ENCODE measurements at regions not wholly inside any gene's neighbourhood (a gene's known extent, or its start where the extent isn't known, plus 50 kb on each side); places are given as distances from the start of the nearest gene placed in this dataset.

GRCh38 chr11:80562523-80563125 lies 1121.8 kb upstream of the TENM4 start:
- Mint-ChIP-seq H3K27me3 (ENCODE audit: low read depth) (no peaks in the 10 kb centered on the region), H3K36me3 (ENCODE audit: low read depth) (no peaks in the 10 kb centered on the region), H3K4me3 (no peak overlapping the region), H3K27ac (ENCODE audit: unreplicated experiment) (no peak overlapping the region), H3K4me1 (peaks cover 5% of the 10 kb centered on the region), H3K9me3 (no peaks in the 10 kb centered on the region)
- DNase-seq (ENCODE audit: low read depth, low spot score) = no peak
- TF ChIP-seq, protein P1, sequence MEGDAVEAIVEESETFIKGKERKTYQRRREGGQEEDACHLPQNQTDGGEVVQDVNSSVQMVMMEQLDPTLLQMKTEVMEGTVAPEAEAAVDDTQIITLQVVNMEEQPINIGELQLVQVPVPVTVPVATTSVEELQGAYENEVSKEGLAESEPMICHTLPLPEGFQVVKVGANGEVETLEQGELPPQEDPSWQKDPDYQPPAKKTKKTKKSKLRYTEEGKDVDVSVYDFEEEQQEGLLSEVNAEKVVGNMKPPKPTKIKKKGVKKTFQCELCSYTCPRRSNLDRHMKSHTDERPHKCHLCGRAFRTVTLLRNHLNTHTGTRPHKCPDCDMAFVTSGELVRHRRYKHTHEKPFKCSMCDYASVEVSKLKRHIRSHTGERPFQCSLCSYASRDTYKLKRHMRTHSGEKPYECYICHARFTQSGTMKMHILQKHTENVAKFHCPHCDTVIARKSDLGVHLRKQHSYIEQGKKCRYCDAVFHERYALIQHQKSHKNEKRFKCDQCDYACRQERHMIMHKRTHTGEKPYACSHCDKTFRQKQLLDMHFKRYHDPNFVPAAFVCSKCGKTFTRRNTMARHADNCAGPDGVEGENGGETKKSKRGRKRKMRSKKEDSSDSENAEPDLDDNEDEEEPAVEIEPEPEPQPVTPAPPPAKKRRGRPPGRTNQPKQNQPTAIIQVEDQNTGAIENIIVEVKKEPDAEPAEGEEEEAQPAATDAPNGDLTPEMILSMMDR (conservative IDR thresholded peaks at IDR 0.05) = no peak

GRCh38 chr11:80559942-80560341 lies 1119.1 kb upstream of the TENM4 start:
- Mint-ChIP-seq H3K36me3 (ENCODE audit: low read depth) (no peaks in the 10 kb centered on the region), H3K27me3 (ENCODE audit: low read depth) (no peaks in the 10 kb centered on the region), H3K27ac (ENCODE audit: unreplicated experiment) (no peak overlapping the region)

GRCh38 chr11:80553565-80553964 lies 1112.7 kb upstream of the TENM4 start:
- Mint-ChIP-seq H3K36me3 (ENCODE audit: low read depth) (no peaks in the 10 kb centered on the region), H3K27ac (ENCODE audit: unreplicated experiment) (no peak overlapping the region)

More at GRCh38 chr11:80559942-80560341, 1119.1 kb upstream of the TENM4 start:
- H3K4me3 Mint-ChIP-seq = no peak overlapping the region
- peaks cover 5% of the 10 kb centered on the region for H3K4me1 Mint-ChIP-seq
- TF ChIP-seq, protein P1 (conservative IDR thresholded peaks at IDR 0.05) = no peak
- H3K9me3 Mint-ChIP-seq = no peaks in the 10 kb centered on the region
- no peak for DNase-seq (ENCODE audit: low read depth, low spot score)

DNA sequence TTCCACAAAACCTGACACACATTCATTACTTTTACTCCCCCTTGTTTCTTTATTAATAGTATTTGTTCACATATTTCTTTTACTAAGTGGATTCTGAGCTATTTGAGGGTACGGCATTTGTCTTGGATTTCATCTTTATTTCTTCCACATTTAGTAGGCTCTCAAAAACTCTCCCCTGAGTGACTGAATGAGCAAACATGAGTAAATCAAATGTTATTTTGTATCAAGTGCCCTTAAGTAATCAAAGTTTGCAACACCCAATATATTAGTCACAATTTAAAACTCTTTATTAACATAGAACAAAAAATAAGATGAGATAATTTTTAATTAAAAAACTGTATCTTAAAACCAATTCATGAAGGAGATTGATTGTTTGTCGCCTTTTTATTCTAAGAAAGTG lies 1101.9 kb upstream of the TENM4 start:
- H3K9me3 Mint-ChIP-seq = peaks cover 11% of the 10 kb centered on the region
- DNase-seq (ENCODE audit: low read depth, low spot score) = no peak
- H3K27me3 Mint-ChIP-seq (ENCODE audit: low read depth) = no peaks in the 10 kb centered on the region
- no peaks in the 10 kb centered on the region for H3K4me1 Mint-ChIP-seq
- H3K36me3 Mint-ChIP-seq (ENCODE audit: low read depth) = peaks cover 3% of the 10 kb centered on the region
- no peak overlapping the region for H3K4me3 Mint-ChIP-seq
- TF ChIP-seq, protein P1 (conservative IDR thresholded peaks at IDR 0.05) = no peak
- H3K27ac Mint-ChIP-seq (ENCODE audit: unreplicated experiment) = no peak overlapping the region

More at GRCh38 chr11:80553565-80553964, 1112.7 kb upstream of the TENM4 start:
- TF ChIP-seq, protein P1 (conservative IDR thresholded peaks at IDR 0.05) = no peak
- no peaks in the 10 kb centered on the region for H3K27me3 Mint-ChIP-seq (ENCODE audit: low read depth)
- no peak overlapping the region for H3K4me3 Mint-ChIP-seq
- H3K9me3 Mint-ChIP-seq = peaks cover 5% of the 10 kb centered on the region
- peaks cover 11% of the 10 kb centered on the region for H3K4me1 Mint-ChIP-seq
- DNase-seq (ENCODE audit: low read depth, low spot score) = no peak

GRCh38 chr11:80538040-80538439 lies 1097.2 kb upstream of the TENM4 start:
- H3K4me3 Mint-ChIP-seq = no peak overlapping the region
- H3K4me1 Mint-ChIP-seq = peaks cover 7% of the 10 kb centered on the region
- TF ChIP-seq, protein P1 (conservative IDR thresholded peaks at IDR 0.05) = no peak
- H3K27ac Mint-ChIP-seq (ENCODE audit: unreplicated experiment) = no peak overlapping the region
- peaks cover 4% of the 10 kb centered on the region for H3K36me3 Mint-ChIP-seq (ENCODE audit: low read depth)
- H3K9me3 Mint-ChIP-seq = peaks cover 15% of the 10 kb centered on the region
- no peak for DNase-seq (ENCODE audit: low read depth, low spot score)
- H3K27me3 Mint-ChIP-seq (ENCODE audit: low read depth) = no peaks in the 10 kb centered on the region

Measured in neural crest cell (in vitro differentiated cells).